Nephron (organoid): ENCODE measurements at regions not wholly inside any gene's neighbourhood (a gene's known extent, or its start where the extent isn't known, plus 50 kb on each side); places are given as distances from the start of the nearest gene placed in this dataset.
"Not testable (repeated sequence)": the region's sequence is repeated elsewhere in the genome, so short reads cannot be mapped to it uniquely, and the experiment has no call there.

Experiments used
- H3K27ac Mint-ChIP-seq, 3 experiments: 2 replicates each; pipeline ENCODE4 v1.8.0; 2020; ENCODE audit warnings: mixed read lengths in 3 of 3, mild to moderate bottlenecking in 2 of 3, moderate library complexity in 1 of 3
- H3K27me3 Mint-ChIP-seq: 2 replicates; pipeline ENCODE4 v1.8.0; 2021; ENCODE audit warnings: low read depth, mild to moderate bottlenecking, moderate library complexity, mixed read lengths
- H3K36me3 Mint-ChIP-seq: 2 replicates; pipeline ENCODE4 v1.8.0; 2020; ENCODE audit warnings: low read depth, mixed read lengths
- H3K4me1 Mint-ChIP-seq: 2 replicates; pipeline ENCODE4 v1.8.0; 2020; ENCODE audit warnings: mixed read lengths
- H3K4me3 Mint-ChIP-seq, 3 experiments: 2 replicates each; pipeline ENCODE4 v1.8.0; 2020; ENCODE audit warnings: mild to moderate bottlenecking in 3 of 3, mixed read lengths in 3 of 3, moderate library complexity in 2 of 3
- H3K9me3 Mint-ChIP-seq: 2 replicates; pipeline ENCODE4 v1.8.0; 2020; ENCODE audit warnings: mixed read lengths
- TF ChIP-seq, protein P1 (sequence below), 3 experiments: fragments of 200-600 bp; sonication (generic); IDR thresholded peaks; one replicate each; pipeline ENCODE4 v1.5.0; 2021; ENCODE audit warnings: antibody characterized with exemption in 3 of 3; ENCODE audit not compliant: unreplicated experiment in 3 of 3

DNA sequence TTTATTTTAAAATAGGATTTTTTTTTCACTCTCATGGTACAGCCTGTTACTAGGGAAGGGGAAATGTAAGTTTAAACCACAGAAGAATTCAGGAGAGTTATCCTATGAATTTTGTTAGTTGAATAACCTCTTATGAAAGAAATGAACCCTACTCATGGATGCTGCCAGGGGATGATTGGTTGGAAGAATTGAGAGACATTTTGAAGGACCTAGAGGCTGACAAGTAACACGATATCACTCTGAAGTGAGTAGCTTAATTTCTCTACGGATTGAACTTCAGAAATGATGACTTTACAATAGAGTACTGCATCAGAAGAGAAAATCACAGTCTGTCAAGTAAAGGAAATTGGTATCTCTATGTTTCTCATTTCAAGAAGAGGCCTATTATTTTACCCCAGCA is 1346.2 kb downstream of the SUCLG1 start:
- H3K4me3 Mint-ChIP-seq: no peak overlapping the region
- no peaks in the 10 kb centered on the region for H3K4me1 Mint-ChIP-seq
- no peaks in the 10 kb centered on the region for H3K36me3 Mint-ChIP-seq
- H3K27me3 Mint-ChIP-seq: no peaks in the 10 kb centered on the region
- TF ChIP-seq, protein P1, sequence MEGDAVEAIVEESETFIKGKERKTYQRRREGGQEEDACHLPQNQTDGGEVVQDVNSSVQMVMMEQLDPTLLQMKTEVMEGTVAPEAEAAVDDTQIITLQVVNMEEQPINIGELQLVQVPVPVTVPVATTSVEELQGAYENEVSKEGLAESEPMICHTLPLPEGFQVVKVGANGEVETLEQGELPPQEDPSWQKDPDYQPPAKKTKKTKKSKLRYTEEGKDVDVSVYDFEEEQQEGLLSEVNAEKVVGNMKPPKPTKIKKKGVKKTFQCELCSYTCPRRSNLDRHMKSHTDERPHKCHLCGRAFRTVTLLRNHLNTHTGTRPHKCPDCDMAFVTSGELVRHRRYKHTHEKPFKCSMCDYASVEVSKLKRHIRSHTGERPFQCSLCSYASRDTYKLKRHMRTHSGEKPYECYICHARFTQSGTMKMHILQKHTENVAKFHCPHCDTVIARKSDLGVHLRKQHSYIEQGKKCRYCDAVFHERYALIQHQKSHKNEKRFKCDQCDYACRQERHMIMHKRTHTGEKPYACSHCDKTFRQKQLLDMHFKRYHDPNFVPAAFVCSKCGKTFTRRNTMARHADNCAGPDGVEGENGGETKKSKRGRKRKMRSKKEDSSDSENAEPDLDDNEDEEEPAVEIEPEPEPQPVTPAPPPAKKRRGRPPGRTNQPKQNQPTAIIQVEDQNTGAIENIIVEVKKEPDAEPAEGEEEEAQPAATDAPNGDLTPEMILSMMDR (IDR thresholded peaks at IDR 0.05; ENCODE audit: unreplicated experiment in 3 of 3): no peak
- no peaks in the 10 kb centered on the region for H3K9me3 Mint-ChIP-seq
- H3K27ac Mint-ChIP-seq: no peak overlapping the region

DNA sequence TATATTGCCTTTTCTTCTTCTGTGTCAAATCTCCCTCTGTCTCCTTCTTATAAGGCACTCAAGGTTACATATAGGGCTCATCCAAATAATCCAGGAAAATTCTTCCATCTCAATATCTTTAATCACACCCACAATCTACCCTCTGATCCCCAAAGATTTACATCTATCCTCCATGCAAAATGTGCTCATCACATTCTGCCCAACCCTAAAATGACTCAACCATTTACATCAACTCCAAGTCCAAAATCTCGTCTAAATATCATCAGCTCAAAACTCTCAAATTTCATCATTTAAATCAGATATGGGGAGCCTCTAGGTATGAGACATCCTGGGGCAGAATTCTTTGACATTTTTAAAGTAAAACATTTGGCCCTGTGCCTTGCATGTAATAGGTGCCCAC is 1349.8 kb downstream of the SUCLG1 start:
- H3K27me3 Mint-ChIP-seq: no peaks in the 10 kb centered on the region
- TF ChIP-seq, protein P1 (IDR thresholded peaks at IDR 0.05; ENCODE audit: unreplicated experiment in 3 of 3): no peak
- H3K4me3 Mint-ChIP-seq: no peak overlapping the region
- H3K9me3 Mint-ChIP-seq: no peaks in the 10 kb centered on the region
- no peaks in the 10 kb centered on the region for H3K36me3 Mint-ChIP-seq
- no peak overlapping the region for H3K27ac Mint-ChIP-seq
- no peaks in the 10 kb centered on the region for H3K4me1 Mint-ChIP-seq

DNA sequence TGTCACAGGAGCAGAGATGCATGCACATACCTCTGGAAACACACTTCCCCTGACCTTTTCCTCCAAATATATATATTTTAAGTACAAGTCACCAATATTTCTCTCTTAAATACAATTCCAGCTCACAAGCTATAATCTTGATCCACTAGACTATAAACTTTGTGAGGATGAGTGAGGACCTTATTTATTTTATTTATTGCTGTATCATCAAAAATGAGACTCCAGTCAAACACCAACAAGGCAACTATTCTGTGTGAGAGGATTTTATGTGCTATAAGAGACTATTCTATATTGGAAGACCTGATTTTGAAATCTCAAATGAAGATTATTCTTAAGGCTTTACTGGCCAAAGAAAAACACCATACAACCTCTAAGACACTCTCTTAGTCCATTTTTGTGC is 1352.2 kb downstream of the SUCLG1 start:
- TF ChIP-seq, protein P1 (IDR thresholded peaks at IDR 0.05; ENCODE audit: unreplicated experiment in 3 of 3): no peak
- Mint-ChIP-seq H3K9me3 (no peaks in the 10 kb centered on the region), H3K27me3 (no peaks in the 10 kb centered on the region), H3K36me3 (no peaks in the 10 kb centered on the region), H3K4me1 (no peaks in the 10 kb centered on the region), H3K4me3 (no peak overlapping the region), H3K27ac (no peak overlapping the region)

DNA sequence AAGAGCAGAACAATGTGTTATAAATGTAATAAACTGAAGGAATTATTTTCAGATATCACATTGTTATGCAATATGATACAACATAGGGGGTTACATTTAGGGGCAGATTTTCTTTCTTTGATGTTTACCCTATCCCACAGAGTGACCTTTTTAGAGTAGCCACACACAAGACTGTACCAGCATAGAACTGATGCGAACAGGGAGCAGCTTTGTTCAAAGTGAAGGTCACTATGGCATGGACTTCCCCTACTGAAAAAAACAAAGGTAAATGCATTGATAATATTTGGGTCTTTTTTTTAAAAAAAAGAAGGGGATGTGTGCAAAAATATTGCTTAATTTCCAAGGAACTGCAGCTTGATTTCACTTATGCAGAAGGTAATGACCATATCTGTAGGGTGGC is 1354.9 kb downstream of the SUCLG1 start:
- Mint-ChIP-seq H3K4me3 (no peak overlapping the region), H3K36me3 (no peaks in the 10 kb centered on the region), H3K27ac (no peak overlapping the region), H3K9me3 (no peaks in the 10 kb centered on the region), H3K27me3 (no peaks in the 10 kb centered on the region), H3K4me1 (no peaks in the 10 kb centered on the region)
- TF ChIP-seq, protein P1 (IDR thresholded peaks at IDR 0.05; ENCODE audit: unreplicated experiment in 3 of 3): no peak

DNA sequence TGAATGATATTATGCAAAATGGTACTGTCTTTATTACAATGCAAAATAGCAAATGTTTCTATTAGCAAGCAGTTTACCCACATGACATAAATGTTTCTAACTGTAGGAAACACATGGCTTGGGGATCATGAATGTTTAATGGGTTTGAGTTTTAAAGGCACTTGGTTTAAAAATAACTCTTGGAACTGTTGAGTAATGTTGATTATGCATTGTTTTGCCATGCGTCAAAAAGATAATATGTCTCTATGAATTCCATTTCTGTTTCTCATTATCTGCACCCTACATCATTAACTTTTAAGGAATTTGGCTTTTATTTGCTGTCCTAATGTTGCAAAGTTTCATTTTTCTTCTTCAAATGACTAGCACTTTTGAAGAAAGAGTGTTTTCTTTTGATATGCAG is 1355.5 kb downstream of the SUCLG1 start:
- H3K9me3 Mint-ChIP-seq: no peaks in the 10 kb centered on the region
- H3K36me3 Mint-ChIP-seq: no peaks in the 10 kb centered on the region
- no peak overlapping the region for H3K4me3 Mint-ChIP-seq
- H3K4me1 Mint-ChIP-seq: no peaks in the 10 kb centered on the region
- no peaks in the 10 kb centered on the region for H3K27me3 Mint-ChIP-seq
- TF ChIP-seq, protein P1 (IDR thresholded peaks at IDR 0.05; ENCODE audit: unreplicated experiment in 3 of 3): no peak
- H3K27ac Mint-ChIP-seq: no peak overlapping the region

DNA sequence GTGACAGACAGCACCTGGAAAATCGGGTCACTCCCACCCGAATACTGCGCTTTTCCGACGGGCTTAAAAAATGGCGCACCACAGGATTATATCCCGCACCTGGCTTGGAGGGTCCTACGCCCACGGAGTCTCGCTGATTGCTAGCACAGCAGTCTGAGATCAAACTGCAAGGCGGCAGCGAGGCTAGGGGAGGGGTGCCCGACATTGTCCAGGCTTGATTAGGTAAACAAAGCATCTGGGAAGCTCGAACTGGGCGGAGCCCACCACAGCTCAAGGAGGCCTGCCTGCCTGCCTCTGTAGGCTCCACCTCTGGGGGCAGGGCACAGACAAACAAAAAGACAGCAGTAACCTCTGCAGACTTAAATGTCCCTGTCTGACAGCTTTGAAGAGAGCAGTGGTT is 1370.0 kb downstream of the SUCLG1 start:
- not testable (repeated sequence) for H3K27me3 Mint-ChIP-seq, H3K9me3 Mint-ChIP-seq, H3K4me3 Mint-ChIP-seq, H3K4me1 Mint-ChIP-seq, H3K36me3 Mint-ChIP-seq, H3K27ac Mint-ChIP-seq

DNA sequence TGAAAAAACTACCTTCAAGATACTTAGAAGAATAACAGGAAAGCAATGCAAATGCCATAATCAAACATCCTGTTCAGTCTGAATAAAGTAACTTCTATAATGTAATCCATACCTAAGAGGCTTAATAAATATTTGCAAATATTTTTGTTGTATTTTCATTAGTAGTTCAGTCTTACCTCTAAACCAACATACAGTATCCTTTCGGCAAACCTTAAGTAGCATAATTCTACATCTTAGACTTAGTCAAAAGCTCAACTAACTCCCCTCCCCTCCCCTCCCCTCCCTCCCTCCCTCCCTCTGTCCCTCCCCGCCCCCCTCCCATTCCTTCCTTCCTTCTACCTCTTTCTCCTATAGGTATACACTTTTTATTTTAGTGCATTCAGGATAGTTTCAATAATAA is 1373.2 kb downstream of the SUCLG1 start:
- no peaks in the 10 kb centered on the region for H3K36me3 Mint-ChIP-seq
- H3K4me3 Mint-ChIP-seq: no peak overlapping the region
- no peak overlapping the region for H3K27ac Mint-ChIP-seq
- peaks cover 11% of the 10 kb centered on the region for H3K4me1 Mint-ChIP-seq
- TF ChIP-seq, protein P1 (IDR thresholded peaks at IDR 0.05; ENCODE audit: unreplicated experiment in 3 of 3): no peak
- peaks cover 3% of the 10 kb centered on the region for H3K9me3 Mint-ChIP-seq
- H3K27me3 Mint-ChIP-seq: no peaks in the 10 kb centered on the region
